Liver (tissue), 8 donors: ENCODE measurements at regions not wholly inside any gene's neighbourhood (a gene's known extent, or its start where the extent isn't known, plus 50 kb on each side); places are given as distances from the start of the nearest gene placed in this dataset.

Source experiments
- DNase-seq: peaks from one replicate; pipeline ENCODE4 v3.0.0-alpha.2; 2017; ENCODE audit warnings: low spot score
- H3K27ac ChIP-seq, 2 donors: one replicate each; pipeline ENCODE4 v1.7.0; 2013; ENCODE audit warnings: inconsistent platforms in 2 of 2, low read length in 2 of 2, control low read depth in 1 of 2, low read depth in 1 of 2, mild to moderate bottlenecking in 1 of 2
- H3K27me3 ChIP-seq, 4 donors: one replicate each; pipeline versions ENCODE4 v1.6.1 to v1.7.0; 2013; ENCODE audit warnings: low read length in 3 of 4, inconsistent platforms in 1 of 4, mild to moderate bottlenecking in 1 of 4, moderate library complexity in 1 of 4; ENCODE audit not compliant: control insufficient read depth in 4 of 4, insufficient read depth in 4 of 4
- H3K36me3 ChIP-seq, 4 donors: one replicate each; pipeline versions ENCODE4 v1.6.1 to v1.7.0; 2013; ENCODE audit warnings: low read length in 3 of 4, mild to moderate bottlenecking in 3 of 4, low read depth in 1 of 4, moderate library complexity in 1 of 4; ENCODE audit not compliant: control insufficient read depth in 4 of 4, insufficient read depth in 3 of 4
- H3K4me1 ChIP-seq, 4 donors: one replicate each; pipeline versions ENCODE4 v1.6.1 to v1.7.0; 2013; ENCODE audit warnings: low read length in 3 of 4, mild to moderate bottlenecking in 3 of 4, moderate library complexity in 1 of 4; ENCODE audit not compliant: control insufficient read depth in 4 of 4, insufficient read depth in 4 of 4
- H3K4me3 ChIP-seq, 3 donors: one replicate each; pipeline versions ENCODE4 v1.6.1 to v1.7.0; 2013; ENCODE audit warnings: low read length in 3 of 3, control low read depth in 1 of 3, low read depth in 1 of 3, mild to moderate bottlenecking in 1 of 3
- H3K9ac ChIP-seq, 2 donors: one replicate each; pipeline ENCODE4 v1.7.0; 2013; ENCODE audit warnings: low read length in 2 of 2, mild to moderate bottlenecking in 2 of 2, moderate library complexity in 2 of 2, control low read depth in 1 of 2, low read depth in 1 of 2
- H3K9me3 ChIP-seq, 4 donors: one replicate each; pipeline versions ENCODE4 v1.6.1 to v1.7.0; 2013; ENCODE audit warnings: low read length in 3 of 4; ENCODE audit not compliant: control insufficient read depth in 4 of 4
- ATF3 ChIP-seq: IDR thresholded peaks from 2 replicates; pipeline ENCODE4 v1.6.1; 2016; ENCODE audit warnings: antibody characterized with exemption
- CTCF ChIP-seq: fragments of 150-350 bp; IDR thresholded peaks from 2 replicates; pipeline ENCODE4 v1.5.1; 2017; ENCODE audit warnings: improper control_type of control experiment, low read depth, low read length; ENCODE audit not compliant: missing input control
- EGR1 ChIP-seq, 2 donors: IDR thresholded peaks; 2 replicates each; pipeline ENCODE4 v1.6.1; 2016 to 2018; ENCODE audit warnings: antibody characterized with exemption in 2 of 2, low read depth in 2 of 2
- FOXA2 ChIP-seq: IDR thresholded peaks from 2 replicates; pipeline ENCODE4 v1.6.1; 2016; ENCODE audit warnings: antibody characterized with exemption
- GABPA ChIP-seq, 2 donors: IDR thresholded peaks in 1 of 2; conservative IDR thresholded peaks in 1 of 2; 2 replicates each; pipeline ENCODE4 v1.6.1; 2016; ENCODE audit warnings: antibody characterized with exemption in 2 of 2, mild to moderate bottlenecking in 1 of 2, moderate library complexity in 1 of 2
- HNF4A ChIP-seq, 2 donors: conservative IDR thresholded peaks; 2 replicates each; pipeline ENCODE4 v1.6.1; 2016; ENCODE audit warnings: antibody characterized with exemption in 2 of 2, mild to moderate bottlenecking in 2 of 2
- HNF4G ChIP-seq: IDR thresholded peaks from 2 replicates; pipeline ENCODE4 v1.6.1; 2016; ENCODE audit warnings: antibody characterized with exemption
- MAX ChIP-seq: IDR thresholded peaks from 2 replicates; pipeline ENCODE4 v1.6.1; 2016; ENCODE audit warnings: antibody characterized with exemption
- NR2F2 ChIP-seq: IDR thresholded peaks from 2 replicates; pipeline ENCODE4 v1.6.1; 2016; ENCODE audit warnings: antibody characterized with exemption
- RAD21 ChIP-seq, 2 donors: IDR thresholded peaks; 2 replicates each; pipeline ENCODE4 v1.6.1; 2016; ENCODE audit warnings: antibody characterized with exemption in 2 of 2, mild to moderate bottlenecking in 2 of 2
- REST ChIP-seq: IDR thresholded peaks from 2 replicates; pipeline ENCODE4 v1.6.1; 2016; ENCODE audit warnings: antibody characterized with exemption, mild to moderate bottlenecking
- SP1 ChIP-seq: IDR thresholded peaks from 2 replicates; pipeline ENCODE4 v1.6.1; 2018; ENCODE audit warnings: antibody characterized with exemption, mild to moderate bottlenecking
- TAF1 ChIP-seq: conservative IDR thresholded peaks from 2 replicates; pipeline ENCODE4 v1.6.1; 2016; ENCODE audit warnings: antibody characterized with exemption, mild to moderate bottlenecking
- YY1 ChIP-seq: IDR thresholded peaks from 2 replicates; pipeline ENCODE4 v1.6.1; 2016; ENCODE audit warnings: antibody characterized with exemption, mild to moderate bottlenecking
- ZBTB33 ChIP-seq: IDR thresholded peaks from 2 replicates; pipeline ENCODE4 v1.6.1; 2016; ENCODE audit warnings: antibody characterized with exemption
- WGBS: extraction: QIAGEN DNeasy Blood & Tissue Kit; methylation state at CpG from one replicate; pipeline ENCODE4 v1.1.7; 2013; 5-methylcytosine and 5-hydroxymethylcytosine counted together
- donor health status: healthy.
- donor health status: healthy.
- donor health status: healthy.
- donor health status: healthy.
- donor health status: healthy.

- no peak overlapping the region for H3K27ac ChIP-seq
- 94% methylated on average over 1 of the region's 1 CpG for WGBS
- TF ChIP-seq RAD21 (IDR thresholded peaks at IDR 0.05) (no peak), TAF1 (no peak), FOXA2 (no peak), SP1 (no peak), REST (no peak)
- no peaks in the 10 kb centered on the region for H3K4me1 ChIP-seq
- H3K36me3 ChIP-seq: no peaks in the 10 kb centered on the region
- no peak overlapping the region for H3K4me3 ChIP-seq
- no peak overlapping the region for H3K9ac ChIP-seq
- H3K9me3 ChIP-seq: peaks cover 0 to 8% (median 0%) of the 10 kb centered on the region in 4 donors
- DNase-seq: no peak
- no peaks in the 10 kb centered on the region for H3K27me3 ChIP-seq
Measured at GRCh38 chr7:126052229-126052628, 1122.6 kb upstream of the POT1 start.

- H3K4me1 ChIP-seq: no peaks in the 10 kb centered on the region
- DNase-seq: no peak
- H3K36me3 ChIP-seq: no peaks in the 10 kb centered on the region
- TF ChIP-seq MAX (no peak), FOXA2 (no peak), SP1 (no peak), ZBTB33 (no peak), TAF1 (no peak), HNF4A (conservative IDR thresholded peaks at IDR 0.05) (no peak), GABPA (IDR thresholded peaks at IDR 0.05 in 1 of 2, conservative IDR thresholded peaks at IDR 0.05 in 1 of 2) (no peak), HNF4G (no peak), REST (no peak), YY1 (no peak), NR2F2 (no peak), EGR1 (IDR thresholded peaks at IDR 0.05; ENCODE audit: low read depth in 2 of 2) (no peak), CTCF (no peak), RAD21 (IDR thresholded peaks at IDR 0.05) (no peak), ATF3 (no peak)
- WGBS: 82% methylated on average over 1 of the region's 1 CpG
- no peaks in the 10 kb centered on the region for H3K27me3 ChIP-seq
- no peak overlapping the region for H3K4me3 ChIP-seq
- H3K9me3 ChIP-seq: no peaks in the 10 kb centered on the region
- H3K27ac ChIP-seq: no peak overlapping the region
- no peak overlapping the region for H3K9ac ChIP-seq
Measured at GRCh38 chr7:126044662-126045061, 1115.0 kb upstream of the POT1 start.
